H54 (cell line): ENCODE measurements at regions not wholly inside any gene's neighbourhood (a gene's known extent, or its start where the extent isn't known, plus 50 kb on each side); places are given as distances from the start of the nearest gene placed in this dataset.

Experiments
- DNase-seq: peaks from one replicate; pipeline ENCODE4 v3.0.0; 2011; ENCODE audit warnings: low spot score, mixed read lengths; ENCODE audit not compliant: insufficient read length
- FAIRE-seq: peaks from 3 replicates; lab custom pipeline; 2011; peaks lifted over from hg19 to GRCh38; lab: Jason Lieb, UNC
- POLR2A ChIP-seq: IDR thresholded peaks from 2 replicates; pipeline ENCODE4 v1.6.1; 2011; ENCODE audit warnings: low read depth, mild to moderate bottlenecking, low read length

GRCh38 chr6:9458424-9458823 lies 956.5 kb downstream of the TFAP2A start:
- FAIRE-seq (no peak), DNase-seq (no peak)
- no peak for TF ChIP-seq POLR2A

- TF ChIP-seq POLR2A, result no peak
- FAIRE-seq (no peak), DNase-seq (no peak)
These were observed 958.8 kb downstream of the TFAP2A start for GRCh38 chr6:9455864-9456658.

- FAIRE-seq, result no peak
- no peak for DNase-seq
- no peak for TF ChIP-seq POLR2A
These were observed 975.1 kb downstream of the TFAP2A start for GRCh38 chr6:9439621-9440330.

DNA sequence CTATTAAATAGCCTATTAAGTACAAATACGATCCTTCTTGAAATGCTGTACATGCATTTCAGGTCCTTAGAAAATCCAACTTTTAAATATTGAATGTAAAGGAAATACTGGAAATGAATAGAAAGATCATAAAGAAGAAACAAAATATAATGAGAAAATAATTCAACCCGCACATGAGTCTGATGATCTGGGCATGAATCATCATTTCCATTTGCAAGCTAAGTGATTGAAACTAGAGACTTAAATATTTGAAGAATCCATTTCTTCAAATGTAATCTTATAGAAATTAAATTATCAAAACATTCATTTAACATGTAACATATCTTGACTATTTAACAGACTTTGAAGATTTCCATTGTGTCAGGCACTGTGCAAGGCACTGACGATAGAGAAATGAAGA lies 977.0 kb downstream of the TFAP2A start:
- no peak for DNase-seq
- FAIRE-seq, result no peak
- TF ChIP-seq POLR2A, result no peak

DNA sequence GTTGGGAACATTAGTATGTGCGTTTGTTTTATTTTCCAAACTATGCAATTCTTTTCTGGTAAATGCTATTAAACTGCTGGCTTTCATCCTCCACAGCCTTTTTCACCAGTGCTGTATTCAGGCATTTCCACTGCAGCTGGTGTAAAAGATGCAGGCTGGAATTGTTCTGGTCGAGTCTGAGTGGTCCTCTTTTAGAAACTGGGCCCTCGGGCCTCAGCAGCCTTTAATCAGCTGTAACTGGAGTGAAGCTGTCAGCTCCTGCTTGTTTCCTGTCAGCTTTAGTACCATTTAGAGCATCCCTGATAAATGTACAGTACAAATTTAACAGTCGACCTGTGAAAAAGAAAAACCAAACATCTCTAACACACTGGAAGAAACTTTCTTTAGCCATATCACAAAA lies 979.6 kb downstream of the TFAP2A start:
- TF ChIP-seq POLR2A, result no peak
- DNase-seq (no peak), FAIRE-seq (no peak)

DNA sequence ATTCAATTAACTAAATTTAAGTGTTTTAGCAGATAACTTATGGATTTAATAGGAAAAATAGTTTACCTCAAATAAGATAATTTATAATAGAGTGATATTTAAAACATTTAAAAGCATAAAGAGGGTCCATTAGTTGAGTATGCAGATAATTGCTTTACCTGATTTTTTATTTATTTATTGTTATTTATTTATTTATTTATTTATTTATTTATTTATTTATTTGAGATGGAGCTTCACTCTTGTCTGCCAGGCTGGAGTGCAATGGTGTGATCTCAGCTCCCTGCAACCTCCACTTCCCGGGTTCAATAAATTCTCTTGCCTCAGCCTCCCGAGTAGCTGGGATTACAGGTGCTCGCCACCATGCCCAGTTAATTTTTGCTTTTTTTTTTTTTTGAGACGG lies 982.9 kb downstream of the TFAP2A start:
- FAIRE-seq (no peak), DNase-seq (no peak)
- TF ChIP-seq POLR2A, result no peak

- no peak for TF ChIP-seq POLR2A
- no peak for DNase-seq
- FAIRE-seq, result no peak
These were observed 986.3 kb downstream of the TFAP2A start for GRCh38 chr6:9428421-9429172.

DNA sequence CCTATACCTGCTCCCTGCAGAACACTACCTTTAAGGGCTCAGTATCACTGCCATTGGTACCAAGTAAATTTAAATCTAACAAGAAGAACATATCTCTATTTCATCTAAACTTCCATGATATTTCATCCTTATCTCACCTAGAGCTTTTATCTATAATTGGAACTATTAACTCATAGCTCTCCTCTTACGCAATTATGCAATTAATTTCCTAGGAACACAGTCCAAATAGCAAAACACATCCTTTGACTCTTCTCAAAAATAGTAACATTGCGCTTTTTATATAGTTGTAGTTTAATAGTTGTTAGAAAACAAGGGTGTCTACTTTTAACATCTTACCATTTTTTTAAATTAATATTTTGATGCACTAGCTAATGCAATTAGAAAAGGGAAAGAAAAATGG lies 986.8 kb upstream of the SLC35B3 start:
- no peak for FAIRE-seq
- TF ChIP-seq POLR2A, result no peak
- DNase-seq, result no peak

DNA sequence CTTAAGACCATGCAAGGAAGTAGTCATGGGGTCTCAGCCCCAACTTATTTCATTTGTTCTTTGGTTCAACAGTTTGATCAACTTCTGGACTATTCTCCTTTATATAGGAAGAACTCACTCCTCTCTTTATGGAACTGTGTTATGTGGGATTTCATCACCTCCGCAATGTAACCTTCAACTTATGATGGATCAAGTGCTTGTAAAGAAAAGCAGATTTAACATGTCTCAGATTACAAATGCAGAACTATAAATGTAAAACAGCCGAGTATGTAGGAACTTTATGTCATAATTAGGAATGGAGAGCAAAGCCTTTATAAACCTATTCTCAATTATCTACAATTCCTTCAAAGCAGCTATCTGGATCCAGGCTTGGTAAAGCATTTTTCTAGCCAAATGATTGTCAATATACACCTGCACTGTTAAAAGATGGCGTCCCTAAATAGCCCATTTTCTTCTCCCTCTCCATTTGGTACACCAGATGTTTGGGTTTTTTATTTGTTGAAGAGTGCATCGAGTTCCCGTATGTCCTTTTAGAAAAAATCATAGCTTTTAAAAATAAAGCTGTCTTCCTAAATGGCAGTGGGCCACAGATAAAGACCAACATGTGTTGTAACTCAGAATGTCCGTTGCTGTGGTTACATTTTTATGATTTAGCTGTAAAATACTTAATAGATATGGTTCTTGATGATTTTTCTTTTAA lies 985.1 kb upstream of the SLC35B3 start:
- TF ChIP-seq POLR2A, result no peak
- DNase-seq (no peak), FAIRE-seq (no peak)

- FAIRE-seq (no peak), DNase-seq (no peak)
- no peak for TF ChIP-seq POLR2A
These were observed 982.1 kb upstream of the SLC35B3 start for GRCh38 chr6:9417400-9417799.

GRCh38 chr6:9412951-9413559 lies 977.7 kb upstream of the SLC35B3 start:
- FAIRE-seq, result peak; percentile 83
- no peak for TF ChIP-seq POLR2A
- DNase-seq, result peak; percentile 7

GRCh38 chr6:9409126-9409525 lies 973.8 kb upstream of the SLC35B3 start:
- no peak for TF ChIP-seq POLR2A
- DNase-seq (no peak), FAIRE-seq (no peak)

DNA sequence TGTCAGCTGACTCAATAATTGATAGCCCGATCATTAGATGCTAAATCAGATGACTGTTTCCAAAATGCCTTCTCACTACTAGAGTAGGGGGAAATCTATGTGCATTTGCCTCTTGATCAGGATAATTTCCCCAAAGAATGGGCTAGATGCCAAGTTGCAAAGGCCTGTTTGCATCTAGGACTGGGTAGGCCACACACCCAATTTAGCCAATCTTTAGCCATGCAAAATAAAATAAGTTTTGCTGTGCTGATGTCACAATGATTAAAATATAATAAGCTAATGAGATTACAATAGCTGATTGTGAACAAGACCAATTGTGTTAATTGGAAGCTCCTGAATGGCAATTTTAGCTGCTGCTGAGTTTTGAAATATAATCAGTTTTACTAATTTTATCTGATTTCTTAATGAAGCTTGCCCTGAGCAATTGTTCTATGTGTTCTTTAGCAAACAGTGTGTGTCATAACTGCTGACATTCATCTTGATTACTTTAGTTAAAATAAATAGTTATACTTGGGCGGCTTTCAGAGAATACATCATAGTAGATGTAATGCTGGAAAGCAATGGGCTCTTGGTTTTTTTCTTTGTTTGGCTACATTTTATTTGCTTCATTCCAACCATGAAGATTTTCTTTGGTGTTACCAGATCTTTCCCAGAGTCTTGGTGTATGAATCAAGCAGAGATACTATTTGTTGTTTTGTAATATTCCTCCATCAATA lies 973.2 kb upstream of the SLC35B3 start:
- no peak for DNase-seq
- FAIRE-seq, result no peak
- TF ChIP-seq POLR2A, result no peak

- no peak for TF ChIP-seq POLR2A
- FAIRE-seq, result peak; percentile 70
- DNase-seq, result no peak
These were observed 970.5 kb upstream of the SLC35B3 start for GRCh38 chr6:9405825-9406224.
